ENCODE measurements at regions not wholly inside any gene's neighbourhood (a gene's known extent, or its start where the extent isn't known, plus 50 kb on each side); places are given as distances from the start of the nearest gene placed in this dataset.

DNA sequence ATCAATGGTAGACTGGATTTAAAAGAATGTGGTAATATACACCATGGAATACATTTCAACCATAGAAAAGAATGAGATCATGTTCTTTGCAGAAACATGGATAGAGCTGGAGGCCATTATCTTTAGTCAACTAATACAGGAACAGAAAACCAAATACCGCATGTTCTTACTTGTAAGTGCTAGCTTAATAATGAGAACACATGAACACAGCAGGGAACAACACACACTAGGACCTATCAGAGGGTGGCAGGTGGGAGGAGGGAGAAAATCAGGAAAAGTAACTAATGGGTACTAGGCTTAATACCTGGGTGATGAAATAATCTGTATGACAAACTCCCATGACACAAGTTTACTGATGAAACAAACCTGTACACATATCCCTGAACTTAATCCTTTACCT is 1435.2 kb downstream of the REEP3 start:
- no peak for TF ChIP-seq CTCF (IDR thresholded peaks at IDR 0.05)
- no peak for TF ChIP-seq EZH2 (IDR thresholded peaks at IDR 0.05; ENCODE audit: borderline replicate concordance, insufficient read depth, low read depth, low read length, poor library complexity, severe bottlenecking)

Data from B cell (primary cell).